Keratinocyte (primary cell): ENCODE measurements at regions not wholly inside any gene's neighbourhood (a gene's known extent, or its start where the extent isn't known, plus 50 kb on each side); places are given as distances from the start of the nearest gene placed in this dataset.

Source experiments
- EZH2 ChIP-seq: IDR thresholded peaks from one replicate; pipeline ENCODE4 v1.6.1; 2012; ENCODE audit warnings: inconsistent platforms, mild to moderate bottlenecking, low read length, moderate library complexity
- TF ChIP-seq, protein P1 (sequence below), 3 experiments: IDR thresholded peaks in 1 of 3; conservative IDR thresholded peaks in 1 of 3; optimal IDR thresholded peaks in 1 of 3; 2 replicates in 2 of 3; 3 replicates in 1 of 3; pipeline versions ENCODE3 to v1.5.1; 2011; ENCODE audit warnings: low read length in 3 of 3, mild to moderate bottlenecking in 3 of 3, moderate library complexity in 2 of 3, control low read depth in 1 of 3, inconsistent platforms in 1 of 3; ENCODE audit not compliant: insufficient read depth in 2 of 3; ENCODE audit errors: extremely low read depth in 1 of 3

DNA sequence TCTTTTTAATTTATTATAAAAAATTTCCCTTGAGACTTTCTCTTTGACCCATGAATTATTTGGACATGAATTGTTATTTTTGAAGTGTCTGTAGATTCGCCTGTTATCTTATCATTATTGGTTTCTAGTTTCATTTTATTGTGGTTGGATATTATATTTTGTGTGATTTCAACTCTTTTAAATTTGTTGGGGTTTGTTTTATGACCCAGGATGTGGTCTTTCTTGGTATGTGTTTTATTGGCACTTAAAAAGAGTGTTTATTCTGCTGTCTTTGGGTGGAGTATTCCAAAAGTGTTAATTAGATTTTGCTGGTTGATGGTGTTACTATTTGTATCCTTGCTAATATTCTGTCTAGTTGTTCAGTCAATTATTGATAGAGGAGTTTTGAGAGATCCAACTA is 50.5 kb upstream of the GPR141 start:
- TF ChIP-seq, protein P1, sequence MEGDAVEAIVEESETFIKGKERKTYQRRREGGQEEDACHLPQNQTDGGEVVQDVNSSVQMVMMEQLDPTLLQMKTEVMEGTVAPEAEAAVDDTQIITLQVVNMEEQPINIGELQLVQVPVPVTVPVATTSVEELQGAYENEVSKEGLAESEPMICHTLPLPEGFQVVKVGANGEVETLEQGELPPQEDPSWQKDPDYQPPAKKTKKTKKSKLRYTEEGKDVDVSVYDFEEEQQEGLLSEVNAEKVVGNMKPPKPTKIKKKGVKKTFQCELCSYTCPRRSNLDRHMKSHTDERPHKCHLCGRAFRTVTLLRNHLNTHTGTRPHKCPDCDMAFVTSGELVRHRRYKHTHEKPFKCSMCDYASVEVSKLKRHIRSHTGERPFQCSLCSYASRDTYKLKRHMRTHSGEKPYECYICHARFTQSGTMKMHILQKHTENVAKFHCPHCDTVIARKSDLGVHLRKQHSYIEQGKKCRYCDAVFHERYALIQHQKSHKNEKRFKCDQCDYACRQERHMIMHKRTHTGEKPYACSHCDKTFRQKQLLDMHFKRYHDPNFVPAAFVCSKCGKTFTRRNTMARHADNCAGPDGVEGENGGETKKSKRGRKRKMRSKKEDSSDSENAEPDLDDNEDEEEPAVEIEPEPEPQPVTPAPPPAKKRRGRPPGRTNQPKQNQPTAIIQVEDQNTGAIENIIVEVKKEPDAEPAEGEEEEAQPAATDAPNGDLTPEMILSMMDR (optimal IDR thresholded peaks at IDR 0.05 in 1 of 3, IDR thresholded peaks at IDR 0.05 in 1 of 3, conservative IDR thresholded peaks at IDR 0.05 in 1 of 3; ENCODE audit: extremely low read depth in 1 of 3, insufficient read depth in 2 of 3, low read length in 3 of 3) = no peak
- TF ChIP-seq EZH2 = no peak
